GM21529 (cell line): ENCODE measurements at regions not wholly inside any gene's neighbourhood (a gene's known extent, or its start where the extent isn't known, plus 50 kb on each side); places are given as distances from the start of the nearest gene placed in this dataset.

ENCODE experiments used
- ATAC-seq: cut with Tn5 transposase; IDR thresholded peaks from one replicate; pipeline ENCODE4 v1.9.1; 2021; ENCODE audit not compliant: unreplicated experiment

GRCh38 chrX:80098038-80098437 lies 83.5 kb downstream of the TBX22 start:
- no peak for ATAC-seq

- ATAC-seq, result no peak
These were observed 105.8 kb downstream of the TBX22 start for GRCh38 chrX:80120335-80120734.

- ATAC-seq, result no peak
These were observed 124.4 kb downstream of the TBX22 start for GRCh38 chrX:80138938-80139337.

- ATAC-seq, result no peak
These were observed 125.0 kb downstream of the TBX22 start for GRCh38 chrX:80139564-80139963.

GRCh38 chrX:80170581-80170980 lies 156.0 kb downstream of the TBX22 start:
- ATAC-seq, result no peak

GRCh38 chrX:80173261-80173660 lies 158.7 kb downstream of the TBX22 start:
- no peak for ATAC-seq

- ATAC-seq, result no peak
These were observed 160.5 kb downstream of the TBX22 start for GRCh38 chrX:80174925-80175574.

- ATAC-seq, result no peak
These were observed 166.5 kb downstream of the TBX22 start for GRCh38 chrX:80181079-80181478.

GRCh38 chrX:80184854-80185253 lies 170.3 kb downstream of the TBX22 start:
- ATAC-seq, result no peak

GRCh38 chrX:80206647-80207046 lies 192.1 kb downstream of the TBX22 start:
- ATAC-seq, result no peak

- no peak for ATAC-seq
These were observed 192.8 kb downstream of the TBX22 start for GRCh38 chrX:80207327-80207726.

GRCh38 chrX:80216086-80216485 lies 201.5 kb downstream of the TBX22 start:
- no peak for ATAC-seq

- no peak for ATAC-seq
These were observed 196.2 kb upstream of the TENT5D start for GRCh38 chrX:80223982-80224579.

GRCh38 chrX:80229626-80230025 lies 190.6 kb upstream of the TENT5D start:
- no peak for ATAC-seq

- ATAC-seq, result no peak
These were observed 183.2 kb upstream of the TENT5D start for GRCh38 chrX:80237072-80237471.

- ATAC-seq, result no peak
These were observed 174.0 kb upstream of the TENT5D start for GRCh38 chrX:80246271-80246670.

- no peak for ATAC-seq
These were observed 154.0 kb upstream of the TENT5D start for GRCh38 chrX:80266287-80266686.

GRCh38 chrX:80266979-80267378 lies 153.3 kb upstream of the TENT5D start:
- no peak for ATAC-seq

- ATAC-seq, result no peak
These were observed 152.5 kb upstream of the TENT5D start for GRCh38 chrX:80267790-80268189.

- ATAC-seq, result no peak
These were observed 137.7 kb upstream of the TENT5D start for GRCh38 chrX:80282535-80282934.

- peak; percentile 58 for ATAC-seq
These were observed 135.0 kb upstream of the TENT5D start for GRCh38 chrX:80285131-80285773.

- no peak for ATAC-seq
These were observed 129.4 kb upstream of the TENT5D start for GRCh38 chrX:80290834-80291233.
